Lower leg skin (tissue), 3 donors: ENCODE measurements at regions not wholly inside any gene's neighbourhood (a gene's known extent, or its start where the extent isn't known, plus 50 kb on each side); places are given as distances from the start of the nearest gene placed in this dataset.

Source experiments
- CTCF ChIP-seq, 3 donors: fragments of 450-650 bp; IDR thresholded peaks; one replicate each; pipeline ENCODE4 v1.5.1; 2016; ENCODE audit warnings: antibody characterized with exemption in 3 of 3, mild to moderate bottlenecking in 3 of 3, moderate library complexity in 2 of 3
- POLR2A ChIP-seq, 2 donors: fragments of 450-650 bp; IDR thresholded peaks; one replicate each; pipeline ENCODE4 v1.6.1; 2016 to 2017; ENCODE audit warnings: antibody characterized with exemption in 2 of 2, mild to moderate bottlenecking in 1 of 2, moderate library complexity in 1 of 2

- TF ChIP-seq CTCF (IDR thresholded peaks at IDR 0.05) (no peak), POLR2A (IDR thresholded peaks at IDR 0.05) (no peak)
Observed at GRCh38 chr15:47968593-47968992, 152.2 kb upstream of the SLC24A5 start.
